Activated T-cell treated with anti-CD3 and anti-CD28 coated beads for 4 hours (primary cell): ENCODE measurements at regions not wholly inside any gene's neighbourhood (a gene's known extent, or its start where the extent isn't known, plus 50 kb on each side); places are given as distances from the start of the nearest gene placed in this dataset.

Source experiments
- DNase-seq: peaks from one replicate; pipeline ENCODE4 v3.0.0-alpha.2; 2020

- no peak for DNase-seq
These were observed 115.3 kb upstream of the C1QTNF9B start for GRCh38 chr13:24012648-24013047.

GRCh38 chr13:24013189-24013588 lies 115.9 kb upstream of the C1QTNF9B start:
- no peak for DNase-seq

- DNase-seq = no peak
These were observed 118.7 kb upstream of the C1QTNF9B start for GRCh38 chr13:24016046-24016445.

- DNase-seq = no peak
These were observed 125.3 kb upstream of the C1QTNF9B start for GRCh38 chr13:24022568-24022967.

GRCh38 chr13:24023073-24023472 lies 125.8 kb upstream of the C1QTNF9B start:
- no peak for DNase-seq

- no peak for DNase-seq
These were observed 130.2 kb upstream of the C1QTNF9B start for GRCh38 chr13:24027494-24027893.

- DNase-seq = no peak
These were observed 128.3 kb upstream of the SPATA13 start for GRCh38 chr13:24032252-24032651.

- no peak for DNase-seq
These were observed 127.8 kb upstream of the SPATA13 start for GRCh38 chr13:24032674-24033073.

- no peak for DNase-seq
These were observed 126.8 kb upstream of the SPATA13 start for GRCh38 chr13:24033527-24034302.

GRCh38 chr13:24035411-24035810 lies 125.1 kb upstream of the SPATA13 start:
- DNase-seq = no peak

GRCh38 chr13:24036115-24036514 lies 124.4 kb upstream of the SPATA13 start:
- no peak for DNase-seq

GRCh38 chr13:24038405-24038804 lies 122.1 kb upstream of the SPATA13 start:
- DNase-seq = no peak

- no peak for DNase-seq
These were observed 121.6 kb upstream of the SPATA13 start for GRCh38 chr13:24038841-24039330.

- DNase-seq = no peak
These were observed 120.7 kb upstream of the SPATA13 start for GRCh38 chr13:24039621-24040475.

GRCh38 chr13:24040835-24041234 lies 119.7 kb upstream of the SPATA13 start:
- no peak for DNase-seq

GRCh38 chr13:24041651-24042225 lies 118.8 kb upstream of the SPATA13 start:
- no peak for DNase-seq

- DNase-seq = no peak
These were observed 117.6 kb upstream of the SPATA13 start for GRCh38 chr13:24042710-24043440.

- no peak for DNase-seq
These were observed 116.8 kb upstream of the SPATA13 start for GRCh38 chr13:24043590-24044350.

GRCh38 chr13:24045597-24045996 lies 114.9 kb upstream of the SPATA13 start:
- no peak for DNase-seq

GRCh38 chr13:24050292-24050711 lies 110.2 kb upstream of the SPATA13 start:
- DNase-seq = no peak

GRCh38 chr13:24050796-24051715 lies 109.5 kb upstream of the SPATA13 start:
- DNase-seq = no peak
